H7 (cell line): ENCODE measurements at regions not wholly inside any gene's neighbourhood (a gene's known extent, or its start where the extent isn't known, plus 50 kb on each side); places are given as distances from the start of the nearest gene placed in this dataset.
"Not testable (repeated sequence)": the region's sequence is repeated elsewhere in the genome, so short reads cannot be mapped to it uniquely, and the experiment has no call there.

Experiments used
- DNase-seq: peaks from one replicate; pipeline ENCODE4 v3.0.0; 2012
- H3K27me3 ChIP-seq: 2 replicates; pipeline ENCODE4 v1.6.0; 2011; ENCODE audit warnings: mild to moderate bottlenecking, low read length; ENCODE audit not compliant: control insufficient read depth, insufficient read depth
- H3K36me3 ChIP-seq: replicated peaks from 2 replicates; pipeline ENCODE4 v1.5.1; 2011; ENCODE audit warnings: low read length; ENCODE audit not compliant: control insufficient read depth, insufficient read depth
- H3K4me3 ChIP-seq: 2 replicates; pipeline ENCODE4 v1.5.1; 2011; ENCODE audit warnings: low read depth, mild to moderate bottlenecking, control low read depth, low read length, moderate library complexity; ENCODE audit not compliant: insufficient read depth

DNA sequence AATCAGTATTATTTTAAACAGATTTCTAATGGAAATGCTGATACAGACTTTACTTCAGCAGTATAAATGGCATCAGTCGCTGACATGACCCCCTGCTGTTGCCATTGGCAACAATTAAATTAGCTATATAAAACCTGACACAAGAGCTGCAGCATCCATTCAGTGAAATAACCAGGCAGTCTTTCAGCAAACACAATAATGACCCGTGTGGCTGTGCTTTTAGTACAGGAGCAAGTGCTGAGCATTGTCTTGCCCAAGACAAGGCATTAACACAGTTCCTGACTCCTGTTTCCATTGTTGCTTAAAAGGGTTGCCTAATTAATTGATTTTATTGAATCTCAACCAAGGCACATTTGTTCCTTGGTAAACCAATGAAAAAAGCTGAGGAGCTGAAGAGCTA, 382.1 kb downstream of the HACE1 start:
- H3K4me3 ChIP-seq = no peak overlapping the region
- DNase-seq = no peak
- no peaks in the 10 kb centered on the region for H3K36me3 ChIP-seq
- no peaks in the 10 kb centered on the region for H3K27me3 ChIP-seq

DNA sequence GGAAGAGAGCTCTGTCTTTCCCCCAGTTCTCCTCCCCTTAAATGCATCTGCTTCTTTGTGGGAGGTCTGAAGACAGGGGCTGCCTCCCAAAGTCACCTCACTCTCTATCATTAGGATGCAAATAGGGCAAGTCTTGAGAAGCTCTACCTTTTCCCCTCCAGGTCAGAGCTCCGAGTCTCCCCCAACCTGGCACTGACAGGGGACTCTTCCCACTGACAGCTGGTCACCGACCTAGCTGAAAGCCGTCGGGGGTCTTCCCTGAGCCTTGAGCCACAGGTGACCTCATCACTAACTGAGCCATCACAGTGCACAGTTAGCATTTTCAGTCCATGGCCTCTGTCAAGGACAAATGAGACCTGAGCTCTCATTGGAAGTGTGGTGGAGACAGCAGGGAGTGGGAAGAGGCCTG, 386.7 kb downstream of the HACE1 start:
- H3K27me3 ChIP-seq = no peaks in the 10 kb centered on the region
- peak; percentile 32 for DNase-seq
- H3K4me3 ChIP-seq = no peak overlapping the region
- H3K36me3 ChIP-seq = no peaks in the 10 kb centered on the region

DNA sequence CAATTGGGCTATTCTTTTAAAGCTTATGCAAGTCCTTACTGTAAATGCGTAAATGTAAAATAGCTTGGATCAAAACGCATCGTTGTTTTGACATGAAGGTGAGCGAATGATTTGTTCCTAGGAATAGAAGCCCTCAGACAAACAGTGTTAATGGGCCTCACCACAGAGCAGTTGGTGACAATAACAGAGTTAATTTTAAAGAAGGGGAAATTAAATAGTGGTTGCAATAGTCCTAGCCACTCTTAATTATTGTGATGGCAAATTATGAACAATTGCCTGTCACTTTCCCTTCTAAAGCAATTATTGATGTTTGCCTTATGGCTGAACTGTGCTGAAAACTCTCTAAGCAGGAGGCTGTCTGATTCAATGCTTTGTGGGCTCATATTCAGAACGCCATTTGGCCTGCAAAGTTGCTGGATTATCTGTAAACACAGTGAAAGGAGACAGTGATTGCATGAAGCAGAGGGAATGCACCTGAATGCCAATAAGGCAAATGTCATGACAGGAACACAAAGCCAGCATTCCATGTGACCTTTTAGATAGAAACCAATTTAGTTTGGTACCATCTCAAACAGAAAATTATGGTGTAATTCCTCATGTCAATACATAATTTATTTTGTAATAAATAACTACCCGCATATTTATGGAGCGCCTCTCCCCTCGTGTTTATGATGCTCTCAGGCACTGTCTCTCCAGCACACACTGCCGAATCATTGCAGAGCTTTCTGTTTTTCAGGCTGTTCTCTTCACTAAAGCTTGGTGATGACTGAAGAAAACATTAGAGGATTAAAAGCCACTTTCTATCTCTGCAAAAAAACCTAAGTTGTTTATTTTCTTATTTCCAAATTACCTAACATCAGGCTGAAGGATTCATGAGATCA, 387.5 kb downstream of the HACE1 start:
- Histone ChIP-seq H3K36me3 (no peaks in the 10 kb centered on the region), H3K4me3 (no peak overlapping the region), H3K27me3 (no peaks in the 10 kb centered on the region)
- no peak for DNase-seq

DNA sequence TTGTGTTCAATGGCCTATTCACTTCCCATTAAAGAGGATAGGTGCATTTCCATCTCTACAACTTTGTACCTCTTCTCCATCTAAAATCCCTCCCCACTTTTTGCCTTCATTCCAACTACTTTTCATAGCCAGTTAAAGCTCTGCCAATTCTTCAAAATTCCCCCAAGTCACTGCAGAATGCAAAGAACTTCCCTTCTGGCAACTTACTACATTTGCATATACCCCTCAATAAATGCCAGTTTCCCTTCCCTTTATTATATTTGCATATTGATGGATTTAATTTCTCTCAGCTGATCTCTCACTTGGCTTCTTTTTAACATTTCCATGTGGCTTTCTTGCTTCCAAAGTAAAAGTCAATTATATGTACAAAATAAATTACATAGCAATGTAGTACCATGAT, 393.4 kb downstream of the HACE1 start:
- no peaks in the 10 kb centered on the region for H3K36me3 ChIP-seq
- H3K27me3 ChIP-seq = no peaks in the 10 kb centered on the region
- no peak overlapping the region for H3K4me3 ChIP-seq
- no peak for DNase-seq

DNA sequence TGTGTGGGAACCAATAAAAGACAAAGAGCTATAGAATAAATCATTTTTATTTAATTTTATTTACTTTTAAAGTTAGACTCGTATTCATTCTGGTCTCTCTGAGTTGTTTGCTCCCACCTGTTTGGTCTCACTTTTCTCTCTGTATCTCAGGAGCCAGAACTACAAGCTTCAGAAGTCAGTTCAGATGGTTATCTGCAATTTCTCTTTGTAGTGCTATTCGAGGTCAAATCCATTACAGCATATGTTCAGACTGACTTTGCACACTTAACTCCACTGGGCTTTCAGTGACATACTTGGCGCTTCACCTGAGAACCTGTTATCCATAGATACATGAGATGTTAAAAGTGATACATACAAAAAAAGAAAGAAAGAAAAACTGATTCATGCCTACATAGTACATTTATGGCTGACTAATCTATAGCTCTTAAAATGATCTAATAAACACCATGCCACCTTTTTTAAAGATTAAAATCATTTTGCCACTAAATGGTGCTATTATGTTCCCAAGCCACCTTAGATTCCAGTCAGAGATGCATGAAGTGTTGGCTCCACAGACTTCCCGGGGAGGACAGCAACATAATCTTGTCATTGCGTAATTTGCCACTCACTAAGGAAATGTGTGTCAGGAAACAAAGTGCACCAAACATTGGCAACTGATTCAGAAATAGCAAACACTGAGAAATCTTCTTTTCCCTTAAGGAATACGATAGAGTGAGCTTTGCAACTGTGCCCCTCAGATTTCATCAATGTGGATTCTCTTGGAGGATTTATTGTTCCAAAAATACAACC, 396.7 kb downstream of the HACE1 start:
- Histone ChIP-seq H3K27me3 (no peaks in the 10 kb centered on the region), H3K36me3 (no peaks in the 10 kb centered on the region), H3K4me3 (no peak overlapping the region)
- no peak for DNase-seq

DNA sequence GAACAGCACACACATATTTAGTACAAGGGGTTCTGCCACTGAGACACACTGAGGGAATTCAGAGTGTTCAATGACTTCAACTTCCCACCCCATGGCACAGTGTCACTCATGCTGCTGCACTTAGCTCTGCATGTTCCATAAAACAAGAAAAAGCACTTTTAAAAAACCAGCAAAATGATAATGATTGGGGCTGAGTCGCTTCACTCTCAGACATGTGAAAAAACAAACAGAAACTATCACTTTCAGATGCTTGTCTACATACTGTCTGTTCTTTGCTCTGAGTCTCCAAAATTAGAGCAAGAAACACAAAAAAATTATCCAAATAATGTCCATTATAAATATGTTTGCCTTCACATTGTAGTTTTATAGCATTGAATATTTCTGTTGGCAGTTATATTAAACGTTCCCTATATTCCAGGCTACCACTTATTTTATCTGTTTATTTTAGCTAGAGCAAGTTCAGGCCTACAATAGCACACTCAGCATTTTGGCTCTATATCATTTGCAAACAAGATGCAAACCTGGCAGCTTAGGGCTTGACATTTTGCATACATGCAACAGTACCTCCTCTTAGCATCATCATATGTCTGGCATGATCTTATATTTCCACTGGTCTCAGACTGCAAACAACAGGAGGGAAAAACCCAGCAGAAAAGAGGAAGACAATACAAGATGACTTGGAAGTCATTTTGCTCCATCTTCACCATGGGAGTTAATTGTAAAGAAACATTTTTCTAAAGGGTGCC, 398.8 kb downstream of the HACE1 start:
- no peaks in the 10 kb centered on the region for H3K36me3 ChIP-seq
- H3K4me3 ChIP-seq = no peak overlapping the region
- H3K27me3 ChIP-seq = no peaks in the 10 kb centered on the region
- DNase-seq = no peak

DNA sequence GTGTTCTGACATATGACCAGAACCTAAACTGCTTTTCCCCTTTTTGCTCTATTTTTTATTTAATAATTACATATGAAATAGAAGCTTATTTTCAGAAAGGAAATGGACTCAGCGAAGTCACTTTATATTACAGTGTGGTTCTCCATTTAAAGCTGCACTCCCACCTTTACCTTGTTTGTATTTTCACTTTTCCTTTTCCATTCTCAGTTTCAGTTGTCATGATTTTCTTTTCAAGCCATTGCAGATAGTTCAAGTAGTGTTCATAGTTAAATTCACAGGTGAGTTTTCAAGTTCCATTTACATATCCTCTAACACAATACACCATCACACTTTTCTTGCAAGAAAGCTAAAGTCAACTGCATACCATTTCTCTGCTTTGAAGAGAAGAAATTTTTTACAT, 400.2 kb downstream of the HACE1 start:
- Histone ChIP-seq H3K4me3 (no peak overlapping the region), H3K36me3 (no peaks in the 10 kb centered on the region), H3K27me3 (no peaks in the 10 kb centered on the region)
- DNase-seq = no peak

DNA sequence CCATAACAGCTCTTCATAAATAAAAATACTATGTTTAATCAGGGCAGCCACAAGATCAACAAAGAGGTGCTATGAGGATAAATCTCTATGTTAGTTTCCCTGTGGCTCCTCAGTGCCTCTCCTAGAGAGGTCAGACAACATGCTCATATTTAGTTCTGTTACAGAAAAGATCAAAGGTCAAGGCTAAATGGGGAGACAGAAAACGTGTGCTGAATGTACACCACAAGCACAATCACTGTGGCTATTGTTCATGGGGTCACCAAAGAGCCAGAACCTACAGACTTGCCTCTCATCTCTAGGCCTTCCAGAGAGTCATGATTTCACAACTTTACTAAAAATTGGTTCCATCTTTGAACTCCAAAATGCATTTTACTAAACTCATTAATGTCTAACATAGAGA, 409.8 kb downstream of the HACE1 start:
- no peak overlapping the region for H3K4me3 ChIP-seq
- no peak for DNase-seq
- no peaks in the 10 kb centered on the region for H3K27me3 ChIP-seq
- H3K36me3 ChIP-seq = no peaks in the 10 kb centered on the region

DNA sequence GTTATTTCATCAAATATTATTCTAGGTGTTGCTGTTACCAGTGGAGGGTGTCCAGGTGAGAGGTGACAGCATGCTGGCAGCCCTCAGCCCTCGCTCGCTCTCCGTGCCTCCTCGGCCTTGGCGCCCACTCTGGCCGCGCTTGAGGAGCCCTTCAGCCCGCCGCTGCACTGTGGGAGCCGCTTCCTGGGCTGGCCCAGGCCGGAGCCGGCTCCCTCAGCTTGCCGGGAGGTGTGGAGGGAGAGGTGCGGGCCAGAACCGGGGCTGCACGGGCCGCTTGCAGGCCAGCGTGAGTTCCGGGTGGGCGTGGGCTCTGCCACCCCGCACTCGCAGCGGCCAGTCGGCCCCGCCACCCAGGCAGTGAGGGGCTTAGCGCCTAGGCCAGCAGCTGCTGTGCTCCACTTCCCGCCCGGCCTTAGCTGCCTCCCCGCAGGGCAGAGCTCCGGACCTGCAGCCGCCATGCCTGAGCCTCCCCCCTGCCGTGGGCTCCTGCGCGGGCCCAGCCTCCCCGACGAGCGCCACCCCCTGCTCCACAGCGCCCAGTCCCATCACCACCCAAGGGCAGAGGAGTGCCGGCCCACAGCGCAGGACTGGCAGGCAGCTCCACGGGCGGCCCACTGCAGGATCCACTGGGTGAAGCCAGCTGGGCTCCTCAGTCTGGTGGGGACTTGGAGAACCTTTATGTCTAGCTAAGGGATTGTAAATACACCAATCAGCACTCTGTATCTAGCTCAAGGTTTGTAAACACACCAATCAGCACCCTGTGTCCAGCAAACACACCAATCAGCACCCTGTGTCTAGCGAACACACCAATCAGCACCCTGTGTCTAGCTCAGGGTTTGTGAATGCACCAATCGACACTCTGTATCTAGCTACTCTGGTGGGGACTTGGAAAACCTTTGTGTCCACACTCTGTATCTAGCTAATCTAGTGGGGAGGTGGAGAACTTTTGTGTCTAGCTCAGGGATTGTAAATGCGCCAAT, 413.3 kb downstream of the HACE1 start:
- DNase-seq, H3K27me3 ChIP-seq, H3K36me3 ChIP-seq, H3K4me3 ChIP-seq: not testable (repeated sequence)

DNA sequence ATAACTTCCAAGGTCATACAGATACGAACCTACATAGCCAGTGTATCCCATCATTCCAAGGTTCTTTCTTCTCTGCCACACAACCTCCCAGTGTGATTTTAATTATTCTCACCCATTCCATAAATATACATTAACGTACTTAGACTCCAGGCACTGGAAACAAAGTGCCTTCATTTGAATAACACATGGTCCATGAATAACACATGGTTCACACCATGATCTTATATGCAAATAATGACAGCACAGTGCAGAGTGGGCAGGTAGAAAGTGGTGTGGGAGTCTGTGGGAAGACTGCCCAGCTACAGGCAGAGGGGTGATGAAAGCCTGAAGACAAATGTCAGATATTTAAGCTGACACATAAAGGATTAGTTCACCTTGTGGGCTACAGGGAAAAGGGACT, 425.2 kb downstream of the HACE1 start:
- no peaks in the 10 kb centered on the region for H3K27me3 ChIP-seq
- H3K36me3 ChIP-seq = no peaks in the 10 kb centered on the region
- no peak overlapping the region for H3K4me3 ChIP-seq
- no peak for DNase-seq

DNA sequence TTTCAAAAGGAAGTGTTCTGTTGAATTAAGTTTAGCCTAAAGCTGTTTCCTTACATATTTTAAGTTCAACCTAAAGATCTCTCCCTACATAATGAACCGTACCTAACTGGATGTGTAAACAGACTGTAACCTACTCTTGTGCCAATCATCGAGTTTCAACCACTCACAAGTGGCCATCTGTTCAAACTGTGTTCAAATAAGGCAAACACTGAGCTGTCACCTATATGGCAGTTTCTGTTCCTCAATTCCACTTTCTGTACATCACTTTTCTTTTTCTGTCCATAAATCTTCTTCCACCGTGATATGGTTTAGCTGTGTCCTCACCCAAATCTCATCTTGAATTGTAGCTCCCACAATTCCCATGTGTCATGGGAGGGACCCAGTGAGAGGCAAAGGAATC, 428.6 kb downstream of the HACE1 start:
- H3K36me3 ChIP-seq = no peaks in the 10 kb centered on the region
- DNase-seq = no peak
- H3K4me3 ChIP-seq = no peak overlapping the region
- no peaks in the 10 kb centered on the region for H3K27me3 ChIP-seq

DNA sequence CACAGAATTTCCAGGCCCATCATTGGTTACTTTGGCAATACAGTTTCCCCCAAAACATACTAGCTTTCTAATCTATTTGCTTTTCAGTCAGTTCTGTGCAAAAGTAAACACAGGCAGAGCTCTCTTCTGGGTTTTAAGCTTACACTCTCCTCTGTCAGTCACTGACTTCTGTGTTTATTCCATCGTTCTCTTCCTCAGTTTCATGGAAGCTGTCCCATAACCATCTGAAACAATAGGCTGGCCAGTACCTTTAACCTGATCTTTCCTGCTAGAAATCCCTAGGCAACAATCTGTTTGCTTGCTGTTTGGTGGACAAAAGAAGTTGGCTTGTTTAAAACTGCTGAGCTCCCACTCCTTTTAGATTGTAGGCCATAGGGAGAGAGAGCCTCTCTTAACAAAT, 431.5 kb downstream of the HACE1 start:
- H3K27me3 ChIP-seq = no peaks in the 10 kb centered on the region
- no peaks in the 10 kb centered on the region for H3K36me3 ChIP-seq
- no peak overlapping the region for H3K4me3 ChIP-seq
- no peak for DNase-seq

DNA sequence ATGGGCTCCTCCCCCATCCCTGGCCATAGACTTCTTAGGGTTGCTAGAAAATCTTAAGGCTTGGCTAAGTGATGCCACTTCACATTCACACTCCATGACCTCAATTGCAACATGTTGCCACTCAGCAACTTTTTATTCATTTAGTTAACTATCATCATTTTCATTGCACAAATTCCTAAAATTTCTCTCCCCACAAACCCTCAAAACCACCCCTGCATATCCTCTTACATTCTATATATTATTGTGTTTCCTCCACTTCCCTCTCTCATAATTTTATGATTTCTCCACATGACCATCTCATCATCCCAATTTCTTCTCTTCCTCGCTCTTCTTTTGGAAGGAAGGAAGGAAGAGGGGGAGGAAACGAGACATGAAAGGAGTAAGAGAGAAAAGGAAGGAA, 436.0 kb downstream of the HACE1 start:
- H3K36me3 ChIP-seq = no peaks in the 10 kb centered on the region
- DNase-seq = no peak
- H3K27me3 ChIP-seq = no peaks in the 10 kb centered on the region
- no peak overlapping the region for H3K4me3 ChIP-seq

DNA sequence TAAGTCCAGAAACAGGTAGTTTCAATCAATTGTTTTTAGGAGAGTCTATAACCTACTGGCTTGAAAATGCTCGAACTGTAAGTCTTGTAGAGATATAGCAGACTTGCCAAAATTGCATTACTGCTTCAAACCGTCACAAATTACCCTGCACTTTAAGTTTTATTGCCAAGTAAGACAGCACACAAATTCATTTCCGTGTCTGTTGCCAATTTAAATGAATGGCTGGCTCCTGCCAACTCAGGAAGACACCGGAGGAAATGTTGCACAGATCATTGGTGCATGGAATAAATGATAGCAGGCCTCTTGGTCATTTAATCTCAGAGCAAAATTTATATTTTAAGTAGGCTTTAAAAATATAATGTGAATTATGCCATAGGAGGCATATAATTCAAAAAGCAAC, 438.1 kb downstream of the HACE1 start:
- Histone ChIP-seq H3K27me3 (no peaks in the 10 kb centered on the region), H3K4me3 (no peak overlapping the region), H3K36me3 (no peaks in the 10 kb centered on the region)
- no peak for DNase-seq
